Urothelium cell line (cell line): ENCODE measurements at regions not wholly inside any gene's neighbourhood (a gene's known extent, or its start where the extent isn't known, plus 50 kb on each side); places are given as distances from the start of the nearest gene placed in this dataset.

Source experiments
- DNase-seq: peaks from one replicate; pipeline ENCODE4 v3.0.0; 2011; ENCODE audit warnings: low spot score, mixed read lengths
- FAIRE-seq: peaks from 2 replicates; lab custom pipeline; 2011; peaks lifted over from hg19 to GRCh38; lab: Jason Lieb, UNC

GRCh38 chr20:21583486-21584168, 69.8 kb upstream of the NKX2-2 start:
- DNase-seq: no peak
- no peak for FAIRE-seq

- FAIRE-seq: no peak
These were observed 63.7 kb upstream of the NKX2-2 start for GRCh38 chr20:21577551-21577950.

GRCh38 chr20:21575981-21576740, 62.3 kb upstream of the NKX2-2 start:
- DNase-seq (no peak), FAIRE-seq (no peak)

More at GRCh38 chr20:21577551-21577950, 63.7 kb upstream of the NKX2-2 start:
- DNase-seq: no peak

GRCh38 chr20:21575167-21575566, 61.3 kb upstream of the NKX2-2 start:
- DNase-seq: no peak
- FAIRE-seq: no peak

GRCh38 chr20:21574443-21574842, 60.6 kb upstream of the NKX2-2 start:
- DNase-seq (no peak), FAIRE-seq (no peak)

- DNase-seq (no peak), FAIRE-seq (no peak)
These were observed 59.4 kb upstream of the NKX2-2 start for GRCh38 chr20:21573259-21573658.

GRCh38 chr20:21571841-21572690, 58.2 kb upstream of the NKX2-2 start:
- FAIRE-seq (no peak), DNase-seq (peak; percentile 29)

- FAIRE-seq (no peak), DNase-seq (no peak)
These were observed 56.6 kb upstream of the NKX2-2 start for GRCh38 chr20:21570285-21570992.

GRCh38 chr20:21569586-21569985, 55.7 kb upstream of the NKX2-2 start:
- DNase-seq (no peak), FAIRE-seq (no peak)

- FAIRE-seq (no peak), DNase-seq (no peak)
These were observed 50.4 kb upstream of the NKX2-2 start for GRCh38 chr20:21564127-21564773.
